ENCODE measurements at regions not wholly inside any gene's neighbourhood (a gene's known extent, or its start where the extent isn't known, plus 50 kb on each side); places are given as distances from the start of the nearest gene placed in this dataset.

DNA sequence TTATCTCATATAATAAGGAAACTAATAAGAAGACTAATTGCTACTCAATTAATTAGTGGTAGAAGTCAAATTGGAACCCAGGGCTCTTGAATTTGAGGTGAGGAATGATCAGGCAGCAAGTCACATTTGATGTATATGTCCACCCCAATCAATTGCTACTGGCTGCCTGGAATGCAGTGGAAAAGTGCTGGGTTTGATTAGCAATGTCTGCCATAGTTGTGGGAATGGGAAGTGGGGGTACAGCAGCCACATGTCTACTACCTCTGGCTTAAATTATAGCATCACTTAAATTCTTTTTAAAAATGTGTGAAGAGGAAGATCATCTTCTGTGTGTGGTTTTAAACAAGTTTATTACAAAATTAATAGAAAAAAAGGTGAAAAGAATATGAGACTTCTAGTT, 50.8 kb upstream of the NAV2 start:
- no peak for DNase-seq (ENCODE audit: low read depth in 3 of 3)

DNA sequence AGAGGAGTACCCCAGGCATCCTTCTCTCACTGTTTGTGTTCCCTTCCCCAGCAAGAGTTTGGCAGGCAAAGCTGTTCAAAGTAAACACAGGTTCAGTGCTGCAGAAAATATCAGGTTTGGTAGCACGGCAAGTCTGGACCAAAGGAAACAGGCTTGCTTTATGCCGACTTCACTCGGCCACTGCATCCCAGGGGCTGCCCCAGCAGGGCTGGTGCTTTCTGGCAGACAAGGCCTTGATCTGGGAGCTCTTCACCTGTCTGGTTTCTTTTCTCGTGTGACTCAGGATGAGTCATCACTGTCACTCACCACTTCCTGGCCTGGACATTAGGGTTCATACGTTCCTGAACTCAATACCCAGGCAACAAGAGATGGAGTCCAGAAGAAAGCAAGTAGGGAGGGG, 52.6 kb upstream of the NAV2 start:
- no peak for DNase-seq (ENCODE audit: low read depth in 3 of 3)

DNA sequence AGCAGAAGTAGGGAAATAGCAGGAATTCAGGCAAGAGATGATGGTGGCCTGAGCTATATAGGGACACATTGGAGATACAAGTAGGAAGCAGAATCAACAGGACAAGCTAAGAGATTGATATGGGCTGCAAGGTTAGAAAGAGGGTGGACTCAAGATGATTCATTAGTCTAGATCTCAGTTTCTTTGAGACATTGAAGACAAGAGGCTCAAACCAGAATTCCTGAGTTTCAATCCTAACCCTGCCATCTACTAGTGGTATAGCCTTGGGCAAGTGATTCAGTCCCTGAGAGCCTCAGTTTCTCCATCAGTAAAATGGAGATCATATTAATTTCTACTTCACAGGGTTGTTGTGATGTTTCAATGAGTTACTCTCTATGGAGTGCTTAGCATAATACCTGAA, 53.1 kb upstream of the NAV2 start:
- DNase-seq (ENCODE audit: low read depth in 3 of 3), result no peak

DNA sequence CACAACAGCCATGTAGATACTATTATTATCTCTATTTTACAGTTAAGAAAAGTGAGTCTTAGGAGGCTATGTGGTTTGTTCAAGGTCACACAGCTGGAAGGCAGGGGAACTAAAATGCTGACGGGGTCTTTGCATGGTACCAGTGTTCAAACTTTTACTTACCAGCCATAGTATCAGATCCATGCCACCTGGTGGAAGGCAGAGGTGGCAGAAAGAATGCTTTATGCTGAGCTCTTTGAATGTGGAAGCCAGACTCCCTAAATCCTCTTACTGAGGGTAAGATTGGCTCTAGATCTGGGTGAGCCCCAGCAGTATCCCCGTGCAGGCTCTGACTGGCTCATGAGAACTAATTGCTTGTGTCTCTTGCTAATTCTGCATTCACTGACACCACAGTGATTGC, 54.3 kb upstream of the NAV2 start:
- DNase-seq (ENCODE audit: low read depth in 3 of 3), result no peak

DNA sequence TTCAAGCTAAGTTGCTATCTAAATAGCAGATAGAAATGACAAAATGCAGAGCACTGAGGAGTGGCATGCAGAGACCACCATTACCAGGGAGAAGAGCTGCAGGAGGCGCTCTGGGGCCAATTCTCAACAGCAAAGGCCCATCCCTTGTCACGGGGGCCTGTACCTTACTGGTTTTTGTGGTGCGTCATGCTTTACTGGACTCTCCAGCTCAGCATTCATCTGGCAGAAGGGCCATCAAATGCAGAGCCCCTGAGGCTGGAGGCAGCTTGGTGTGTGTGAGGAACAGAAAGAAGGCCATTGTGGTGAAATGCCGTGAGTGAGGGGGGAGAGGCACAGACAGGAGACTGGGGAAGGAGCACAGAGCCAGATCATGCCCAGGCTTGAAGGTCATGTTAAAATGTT, 56.5 kb upstream of the NAV2 start:
- no peak for DNase-seq (ENCODE audit: low read depth in 3 of 3)

DNA sequence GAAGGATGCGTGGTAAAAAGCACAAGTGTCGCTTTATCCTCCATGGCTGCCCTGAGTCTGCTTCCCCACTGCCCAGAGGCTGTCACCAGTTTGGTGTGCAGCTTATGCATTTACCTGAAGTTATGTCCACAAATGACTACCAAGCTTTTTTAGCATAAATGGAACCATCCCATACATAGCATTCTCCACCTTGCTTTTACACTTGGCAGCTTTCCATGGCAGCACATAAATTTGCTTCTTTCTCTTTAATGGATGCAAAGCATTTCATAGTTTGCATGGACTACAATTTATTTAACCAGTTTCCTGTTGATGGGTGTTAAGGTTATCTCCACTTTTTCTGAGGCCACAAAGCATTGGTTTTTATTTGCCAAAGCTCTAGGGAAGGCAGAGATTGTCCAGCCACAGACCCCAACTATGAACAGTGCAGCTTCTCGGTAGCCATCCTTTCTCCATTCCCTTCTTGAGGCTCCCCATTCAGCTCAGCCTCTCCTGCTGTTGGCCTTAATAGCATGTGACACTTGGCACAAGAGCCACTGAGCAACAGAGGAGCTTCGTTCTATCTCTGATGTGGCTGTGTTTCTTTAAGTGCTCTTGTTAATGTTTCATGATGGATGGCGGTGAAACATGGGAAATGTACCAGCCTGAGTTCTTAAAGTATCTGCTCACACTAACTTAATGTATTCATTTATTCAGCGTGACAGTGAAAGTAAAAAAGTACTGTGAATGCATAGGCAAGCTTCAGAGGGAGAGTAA, 59.8 kb upstream of the NAV2 start:
- DNase-seq (ENCODE audit: low read depth in 3 of 3), result no peak

DNA sequence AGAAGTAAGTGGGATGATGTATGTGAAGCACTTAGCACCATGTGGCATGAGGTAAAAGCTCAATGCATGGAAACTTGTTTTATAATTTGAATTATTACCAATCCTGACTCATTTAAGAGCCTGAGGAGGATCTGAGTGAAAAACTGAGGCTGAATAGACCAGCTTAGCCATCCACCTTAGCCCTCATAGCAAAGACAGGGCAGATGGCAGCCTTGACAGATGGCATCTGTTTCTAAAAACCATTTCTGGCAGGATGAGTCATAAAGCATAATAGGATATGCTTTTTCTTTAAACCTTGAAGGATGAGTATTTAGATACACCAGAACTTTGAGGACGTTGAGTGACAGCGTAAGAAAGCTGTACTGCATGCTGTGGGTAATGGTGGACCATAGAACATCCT, 61.0 kb upstream of the NAV2 start:
- DNase-seq (ENCODE audit: low read depth in 3 of 3), result no peak

DNA sequence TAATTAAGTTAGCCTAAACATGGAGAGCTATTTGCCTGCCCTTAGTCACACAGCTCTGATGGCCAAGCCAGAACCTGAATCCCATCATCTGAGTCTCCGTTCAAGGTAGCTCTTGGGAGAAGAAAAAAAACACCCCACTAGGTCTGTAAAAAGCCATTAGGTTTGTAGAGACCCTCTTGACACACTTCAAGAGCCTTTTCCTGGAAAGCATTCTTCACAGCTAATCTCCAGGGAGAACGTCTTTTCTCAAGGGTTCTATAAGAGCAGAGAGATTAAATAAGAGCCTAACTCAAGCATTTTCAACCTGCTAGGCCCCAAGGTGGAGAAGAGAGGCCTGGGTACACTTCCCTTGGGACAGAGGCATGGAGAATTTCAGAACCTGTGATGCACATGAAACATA, 61.6 kb upstream of the NAV2 start:
- no peak for DNase-seq (ENCODE audit: low read depth in 3 of 3)

DNA sequence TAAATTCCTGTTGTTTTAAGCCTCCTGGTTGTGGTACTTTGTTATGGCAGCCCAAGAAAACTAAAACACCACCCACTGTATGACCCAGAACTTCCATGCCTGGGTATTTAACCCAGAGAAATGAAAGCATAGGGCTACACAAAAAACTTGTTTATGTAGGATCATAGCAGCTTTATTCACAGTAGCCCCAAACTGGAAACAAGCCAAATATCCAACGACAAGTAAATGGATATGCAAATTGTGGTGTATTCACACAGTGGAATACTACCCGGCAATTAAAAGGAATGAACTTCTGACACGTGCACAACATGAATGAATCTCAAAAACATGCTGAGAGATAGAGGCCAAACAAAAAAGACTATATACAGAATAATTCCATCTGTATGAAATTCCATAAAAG, 62.2 kb upstream of the NAV2 start:
- no peak for DNase-seq (ENCODE audit: low read depth in 3 of 3)

DNA sequence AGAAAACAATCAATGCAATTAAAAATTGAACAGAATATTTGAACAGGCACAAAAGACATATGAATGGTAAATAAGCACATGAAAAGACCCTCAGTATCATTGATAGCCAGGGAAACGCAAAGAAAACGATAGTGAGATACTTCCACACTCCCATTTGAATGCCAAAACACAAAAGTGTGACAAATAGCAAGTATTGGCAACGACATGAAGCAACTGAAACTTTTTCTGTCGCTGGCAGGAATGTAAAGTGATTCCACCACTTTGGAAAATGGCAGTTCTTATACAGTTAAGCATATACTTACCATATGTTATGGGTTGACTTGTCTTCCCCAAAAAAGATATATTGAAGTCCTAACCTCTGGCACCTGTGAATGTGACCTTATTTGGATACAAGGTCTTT, 62.9 kb upstream of the NAV2 start:
- no peak for DNase-seq (ENCODE audit: low read depth in 3 of 3)

DNA sequence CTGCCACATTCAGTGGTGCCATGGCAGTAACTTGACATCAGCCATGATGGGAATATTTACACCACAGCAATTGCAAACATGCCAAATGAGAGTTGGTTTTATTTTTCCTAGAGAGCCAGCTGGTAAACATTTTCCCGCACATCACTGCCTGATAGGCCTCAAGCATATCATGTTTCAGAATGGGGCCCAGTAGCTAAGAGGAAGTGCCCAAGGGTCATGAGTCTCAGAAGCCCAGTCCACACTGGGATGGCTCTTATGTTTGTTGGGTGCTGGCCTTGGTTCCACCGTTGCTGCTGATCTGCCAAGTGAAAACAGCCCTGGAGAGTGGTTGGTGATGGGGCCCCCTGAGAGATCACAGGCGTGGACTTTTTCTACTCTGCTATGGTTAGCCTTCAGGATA, 64.3 kb upstream of the NAV2 start:
- DNase-seq (ENCODE audit: low read depth in 3 of 3), result no peak

DNA sequence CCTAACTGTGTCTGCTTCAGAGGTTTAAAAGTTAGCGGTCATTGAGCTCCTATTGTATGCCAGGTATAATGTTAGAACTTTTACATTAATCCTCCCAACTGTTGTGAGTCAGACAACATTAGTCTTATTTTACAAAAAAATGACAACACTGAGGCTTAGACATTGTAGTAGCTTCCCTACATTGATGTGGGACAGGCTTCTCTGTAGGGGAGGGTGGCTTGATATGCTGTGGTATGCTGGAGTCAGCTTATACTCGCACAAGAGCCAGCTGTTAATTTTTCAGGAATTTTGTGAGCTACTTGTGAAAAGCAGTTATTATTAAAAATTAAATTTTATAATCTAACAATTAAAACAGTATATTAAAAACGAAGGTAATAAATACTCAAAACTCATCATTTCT, 64.8 kb upstream of the NAV2 start:
- DNase-seq (ENCODE audit: low read depth in 3 of 3), result no peak

DNA sequence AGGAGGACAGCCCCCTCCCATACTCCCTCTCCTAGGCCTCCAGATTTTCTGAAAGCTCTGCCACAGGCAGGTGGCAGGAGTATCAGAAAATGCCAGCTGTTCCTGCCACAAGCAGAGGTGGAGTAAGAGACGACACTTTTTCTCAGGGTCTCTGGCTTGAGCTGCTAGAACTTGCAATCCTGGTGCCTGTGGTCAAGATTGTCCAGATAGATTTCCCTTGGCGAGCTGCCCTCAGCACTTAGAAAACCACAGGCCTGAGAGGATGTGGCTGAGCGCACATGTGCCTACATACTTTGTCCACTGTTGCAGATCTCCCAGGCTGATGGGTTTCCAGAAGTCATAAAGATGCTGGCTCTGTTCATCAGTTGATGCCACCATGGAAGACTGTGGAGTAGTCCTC, 65.7 kb upstream of the NAV2 start:
- DNase-seq (ENCODE audit: low read depth in 3 of 3), result no peak

DNA sequence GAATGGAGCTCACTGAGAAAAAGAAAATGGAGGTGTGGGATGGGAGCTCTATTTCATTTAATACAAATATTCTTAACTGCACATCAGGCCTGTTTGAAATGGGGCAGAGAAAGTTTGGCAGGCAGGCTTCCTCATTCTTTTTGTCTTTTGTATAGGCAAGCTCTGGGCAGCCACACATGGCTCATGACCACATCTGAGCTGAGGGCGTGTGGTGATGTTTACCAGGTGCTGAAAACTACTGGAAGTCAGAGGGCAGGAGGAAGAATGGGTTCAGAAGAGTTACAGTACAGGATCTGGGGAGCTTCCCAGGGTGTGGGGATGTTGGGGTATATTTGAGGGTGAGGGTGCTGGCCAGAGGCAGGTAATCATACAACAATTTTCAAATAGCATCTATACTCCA, 66.3 kb upstream of the NAV2 start:
- DNase-seq (ENCODE audit: low read depth in 3 of 3), result no peak

DNA sequence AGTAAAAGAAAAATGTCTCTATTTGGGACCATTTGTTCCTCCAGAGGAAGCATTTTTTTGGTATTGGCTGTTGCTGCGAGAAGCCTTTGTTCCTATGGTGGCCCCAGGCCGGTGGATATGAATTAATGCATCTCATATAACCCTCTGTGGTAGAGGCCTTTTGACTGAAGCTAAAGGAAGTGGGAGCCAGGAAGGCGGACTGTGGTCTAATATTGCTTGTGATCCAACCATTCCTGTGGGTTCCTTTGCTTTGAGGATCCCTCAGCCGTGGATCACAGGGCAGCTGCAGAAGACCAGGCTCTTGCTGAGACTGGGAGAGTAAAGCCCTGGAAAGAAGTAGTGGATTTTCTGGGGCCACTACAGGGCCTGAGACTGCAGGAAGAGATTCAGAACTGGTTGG, 68.3 kb upstream of the NAV2 start:
- no peak for DNase-seq (ENCODE audit: low read depth in 3 of 3)

DNA sequence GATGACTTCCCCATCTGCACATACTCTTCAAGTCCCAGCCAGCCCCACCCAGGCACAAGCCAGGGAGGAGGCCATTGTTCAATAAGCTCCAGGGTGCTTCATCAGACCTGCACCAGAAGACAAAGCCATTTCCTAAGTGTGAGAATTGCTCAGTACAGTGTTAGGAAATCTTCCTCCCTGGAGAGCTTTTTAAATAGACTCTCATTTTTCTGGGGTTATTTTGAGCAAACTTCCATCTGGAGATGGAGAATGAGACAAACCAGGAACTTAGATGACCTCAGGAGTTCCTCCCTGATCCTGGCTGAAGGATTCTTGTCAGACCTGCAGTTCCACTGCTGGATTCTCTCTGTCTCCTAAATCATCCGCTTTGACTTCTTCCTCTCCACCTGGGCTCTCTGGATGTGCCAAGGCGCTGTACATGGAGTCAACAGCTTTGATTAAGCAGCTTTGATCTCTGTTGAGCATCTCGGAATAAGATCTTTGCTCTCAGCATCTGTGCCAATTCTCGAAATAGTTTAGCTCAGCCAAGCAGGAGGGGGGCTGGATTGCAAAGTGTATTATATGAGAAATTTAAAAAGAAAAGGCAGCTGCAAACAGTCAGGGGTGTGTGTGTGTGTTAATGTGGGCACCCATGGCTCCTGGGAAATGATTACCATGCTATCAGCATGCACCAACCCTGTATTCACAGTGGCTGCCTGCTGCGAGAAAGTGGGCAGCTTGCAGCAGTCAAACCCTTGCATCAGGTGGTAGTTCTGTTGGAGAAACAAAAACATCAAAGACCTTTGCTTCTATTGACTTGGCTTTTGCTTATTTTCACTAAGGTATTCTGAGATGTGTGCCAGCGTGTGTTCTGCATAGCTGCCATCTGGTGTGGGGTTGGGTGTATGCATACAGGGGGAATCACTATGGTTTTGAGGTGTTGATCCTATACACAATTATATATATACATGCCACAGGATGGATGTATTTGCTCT, 70.2 kb upstream of the NAV2 start:
- DNase-seq (ENCODE audit: low read depth in 3 of 3), result no peak

DNA sequence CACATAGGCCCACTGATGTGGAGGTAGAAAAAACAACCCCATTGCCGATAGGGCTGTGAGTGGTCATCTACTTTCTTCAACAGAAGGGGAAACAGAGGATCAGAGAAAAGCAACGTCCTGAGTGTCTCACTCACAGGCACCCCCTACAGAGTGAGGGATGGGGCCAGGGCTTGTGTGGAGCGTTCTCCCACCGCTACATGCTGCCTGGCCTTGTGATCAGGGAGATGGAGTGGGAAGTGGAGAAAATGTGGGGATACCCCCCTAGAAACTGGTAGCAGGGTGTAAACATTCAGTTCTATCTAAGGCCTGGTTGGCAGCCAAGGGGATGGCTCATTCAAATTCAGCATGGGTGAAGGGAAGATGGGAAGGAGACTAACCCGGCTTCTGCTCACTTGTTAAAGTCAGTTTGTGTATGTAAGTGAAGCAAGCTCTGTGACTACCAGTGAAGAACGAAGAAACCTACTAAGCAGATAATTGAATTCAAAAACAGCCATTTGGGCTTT, 73.0 kb upstream of the NAV2 start:
- DNase-seq (ENCODE audit: low read depth in 3 of 3), result no peak

DNA sequence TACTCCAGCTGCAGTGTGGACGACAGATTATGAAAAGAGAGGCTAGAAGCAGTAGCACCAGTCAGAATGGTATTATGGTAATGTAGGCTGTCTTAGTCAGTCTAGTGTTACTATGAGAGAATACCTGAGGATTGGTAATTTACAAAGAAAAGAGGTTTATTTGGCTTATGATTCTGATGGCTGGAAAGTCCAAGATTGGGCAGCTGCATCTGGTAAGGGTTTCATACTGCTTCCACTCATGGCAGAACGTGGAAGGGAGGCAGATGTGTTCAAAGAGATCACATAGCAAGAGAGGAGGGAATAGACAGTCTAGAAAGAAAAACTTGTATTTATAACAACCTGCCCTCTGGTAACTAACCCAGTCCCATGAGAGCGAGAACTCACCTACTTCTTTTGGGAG, 77.3 kb upstream of the NAV2 start:
- no peak for DNase-seq (ENCODE audit: low read depth in 3 of 3)

DNA sequence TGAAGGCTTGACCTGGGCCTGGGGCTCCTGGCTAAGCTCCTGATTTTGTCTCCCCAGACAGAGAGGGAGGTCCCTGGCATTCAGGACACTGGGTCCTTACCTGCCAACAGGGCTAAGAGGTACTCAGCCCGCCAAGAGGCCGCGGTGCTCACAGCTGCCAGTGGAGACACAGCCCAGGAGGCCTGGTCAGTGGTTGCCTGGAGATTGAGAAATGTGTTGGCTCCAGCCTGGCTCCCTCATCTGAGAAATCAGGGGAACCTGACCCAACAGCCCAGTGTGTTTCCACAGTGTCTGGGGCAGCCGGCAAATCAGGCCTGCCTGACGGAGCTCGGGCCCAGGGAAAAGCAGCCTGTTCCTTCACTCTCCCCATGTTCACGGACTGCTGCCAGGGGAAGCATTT, 79.4 kb upstream of the NAV2 start:
- DNase-seq (ENCODE audit: low read depth in 3 of 3), result no peak

DNA sequence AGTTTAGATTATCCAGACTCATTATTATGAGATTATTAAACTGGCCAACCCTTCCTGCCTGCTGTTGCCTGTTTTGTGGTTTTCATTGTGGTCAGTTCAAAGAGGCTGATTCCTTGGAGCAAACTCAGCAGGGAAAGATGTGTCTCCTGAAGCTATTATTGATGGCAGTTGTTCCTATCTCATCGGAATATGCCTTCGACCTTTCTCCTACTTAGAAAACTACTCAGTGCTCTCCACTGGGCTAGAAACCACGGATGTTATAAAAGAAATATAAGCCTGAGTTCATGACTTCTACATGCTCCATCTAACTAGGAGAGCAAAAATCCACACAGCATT, 80.2 kb upstream of the NAV2 start:
- DNase-seq (ENCODE audit: low read depth in 3 of 3), result no peak

DNA sequence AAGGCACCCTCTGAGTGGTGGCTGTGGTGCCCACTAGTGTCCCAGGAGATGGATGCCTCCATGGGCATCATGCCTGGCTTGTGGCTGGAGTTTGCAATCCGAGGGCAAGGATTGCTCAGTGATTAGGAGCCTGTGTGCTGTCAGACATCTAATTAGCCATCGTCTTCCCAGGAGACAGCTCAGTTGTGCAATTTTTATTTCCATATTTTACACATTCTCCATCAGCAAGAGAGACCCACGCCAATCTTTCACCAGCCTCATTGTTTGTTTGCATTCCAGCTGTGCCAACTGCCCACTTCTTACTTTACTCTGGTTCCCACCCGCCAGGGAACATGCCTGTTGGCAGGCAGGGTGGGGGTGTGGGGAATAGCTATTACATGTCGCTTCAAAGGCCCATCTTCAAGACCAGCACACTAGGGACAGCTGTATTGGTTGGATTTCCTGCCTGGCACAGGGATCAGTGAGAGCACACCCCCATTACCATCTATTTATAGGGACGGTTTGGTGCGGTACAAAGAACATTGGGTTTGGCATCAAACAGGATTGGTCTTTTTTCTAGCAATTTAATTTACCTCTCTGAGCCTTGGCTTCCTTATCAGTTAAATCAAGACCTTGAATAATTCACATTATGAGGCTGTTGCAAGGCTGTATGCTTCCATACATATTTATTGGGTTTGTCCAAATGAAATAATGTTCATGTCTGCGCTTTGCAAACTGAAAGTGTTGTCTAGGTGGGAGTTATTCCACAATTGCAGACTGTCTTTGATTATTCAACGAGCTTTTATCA, 80.7 kb upstream of the NAV2 start:
- DNase-seq (ENCODE audit: low read depth in 3 of 3), result no peak

DNA sequence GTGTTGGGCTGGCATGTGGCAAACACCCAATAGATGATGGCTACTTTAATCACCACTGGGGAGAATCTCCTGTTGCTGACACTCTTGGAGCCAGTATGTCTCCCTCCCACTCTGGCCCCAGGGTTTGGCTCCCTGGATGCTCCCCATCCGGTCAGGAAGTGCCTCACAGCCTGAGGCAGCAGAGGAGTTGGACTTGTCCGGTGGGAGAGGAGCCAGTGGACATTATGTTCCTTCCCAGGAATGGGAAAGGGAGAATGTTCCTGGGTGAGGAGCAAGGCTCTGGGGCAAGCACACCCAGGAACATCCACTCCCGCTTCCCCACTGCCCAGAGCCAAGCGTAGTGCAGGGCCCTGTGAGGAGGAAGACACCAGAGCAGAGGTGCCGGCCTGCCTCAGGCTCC, 84.6 kb upstream of the NAV2 start:
- no peak for DNase-seq (ENCODE audit: low read depth in 3 of 3)

All from stimulated activated CD4-positive, alpha-beta T cell treated with anti-CD3 and anti-CD28 coated beads, TNF-alpha, amount 100 ng/mL, for 48 hours (primary cell).